Tibial nerve (tissue), 4 donors: ENCODE measurements at regions not wholly inside any gene's neighbourhood (a gene's known extent, or its start where the extent isn't known, plus 50 kb on each side); places are given as distances from the start of the nearest gene placed in this dataset.

Experiments used
- DNase-seq, 2 donors: peaks; one replicate each; pipeline ENCODE4 v3.0.0-alpha.2; 2019; ENCODE audit warnings: low spot score in 2 of 2
- H3K27ac ChIP-seq, 4 donors: fragments of 200-600 bp; sonication (generic) in 3 of 4; one replicate each; pipeline ENCODE4 v1.5.1; 2017 to 2019; ENCODE audit warnings: mild to moderate bottlenecking in 1 of 4
- H3K27me3 ChIP-seq, 2 donors: fragments of 200-600 bp; sonication (generic) in 1 of 2; one replicate each; pipeline versions ENCODE4 v1.5.1 to v1.6.0; 2017 to 2019
- H3K36me3 ChIP-seq, 3 donors: fragments of 200-600 bp; sonication (generic); one replicate each; pipeline ENCODE4 v1.5.1; 2018 to 2019
- H3K4me1 ChIP-seq, 4 donors: fragments of 200-600 bp; sonication (generic) in 3 of 4; one replicate each; pipeline ENCODE4 v1.5.1; 2017 to 2019
- H3K4me3 ChIP-seq, 4 donors: fragments of 200-600 bp; sonication (generic) in 3 of 4; one replicate each; pipeline ENCODE4 v1.5.1; 2017 to 2019; ENCODE audit warnings: mild to moderate bottlenecking in 1 of 4, moderate library complexity in 1 of 4
- H3K9me3 ChIP-seq, 4 donors: fragments of 200-600 bp; sonication (generic) in 3 of 4; one replicate each; pipeline ENCODE4 v1.5.1; 2017 to 2019
- CTCF ChIP-seq, 5 experiments: fragments of 200-600 bp in 3 of 5; fragments of 450-650 bp in 2 of 5; sonication (generic) in 3 of 5; IDR thresholded peaks; one replicate each; pipeline ENCODE4 v1.5.1; 2016 to 2019; ENCODE audit warnings: antibody characterized with exemption in 5 of 5, mild to moderate bottlenecking in 3 of 5, moderate library complexity in 2 of 5
- EP300 ChIP-seq, 2 donors: sonication (generic); formaldehyde crosslinking; IDR thresholded peaks; one replicate each; pipeline ENCODE4 v1.6.1; 2017; ENCODE audit warnings: antibody characterized with exemption in 2 of 2, mild to moderate bottlenecking in 1 of 2
- POLR2A ChIP-seq, 2 donors: fragments of 450-650 bp; IDR thresholded peaks; one replicate each; pipeline ENCODE4 v1.6.1; 2017; ENCODE audit warnings: antibody characterized with exemption in 2 of 2, mild to moderate bottlenecking in 2 of 2, moderate library complexity in 2 of 2
- WGBS, 2 donors: methylation state at CpG; one replicate each; pipeline ENCODE4 v1.1.5; 2018; 5-methylcytosine and 5-hydroxymethylcytosine counted together

- Histone ChIP-seq H3K4me3 (no peak overlapping the region), H3K4me1 (no peaks in the 10 kb centered on the region), H3K36me3 (no peaks in the 10 kb centered on the region), H3K27me3 (no peaks in the 10 kb centered on the region), H3K27ac (no peak overlapping the region), H3K9me3 (peaks cover 0 to 7% (median 0%) of the 10 kb centered on the region in 4 donors)
- no peak for DNase-seq
- no peak for TF ChIP-seq CTCF (IDR thresholded peaks at IDR 0.05)
- no peak for TF ChIP-seq POLR2A (IDR thresholded peaks at IDR 0.05)
- no peak for TF ChIP-seq EP300 (IDR thresholded peaks at IDR 0.05)
- 38 to 83% methylated on average over 1 of the region's 1 CpG for WGBS, 2 donors
Measured at GRCh38 chr4:16322183-16322582, 95.9 kb upstream of the TAPT1 start.

- DNase-seq, result no peak
- no peaks in the 10 kb centered on the region for H3K9me3 ChIP-seq
- no peaks in the 10 kb centered on the region for H3K4me1 ChIP-seq
- 63 to 71% methylated on average over 8 of the region's 8 CpGs for WGBS, 2 donors
- no peaks in the 10 kb centered on the region for H3K27me3 ChIP-seq
- H3K4me3 ChIP-seq, result no peak overlapping the region
- no peak for TF ChIP-seq EP300 (IDR thresholded peaks at IDR 0.05)
- H3K36me3 ChIP-seq, result no peaks in the 10 kb centered on the region
- no peak overlapping the region for H3K27ac ChIP-seq
Measured at GRCh38 chr4:16315456-16315855, 89.2 kb upstream of the TAPT1 start.

DNA sequence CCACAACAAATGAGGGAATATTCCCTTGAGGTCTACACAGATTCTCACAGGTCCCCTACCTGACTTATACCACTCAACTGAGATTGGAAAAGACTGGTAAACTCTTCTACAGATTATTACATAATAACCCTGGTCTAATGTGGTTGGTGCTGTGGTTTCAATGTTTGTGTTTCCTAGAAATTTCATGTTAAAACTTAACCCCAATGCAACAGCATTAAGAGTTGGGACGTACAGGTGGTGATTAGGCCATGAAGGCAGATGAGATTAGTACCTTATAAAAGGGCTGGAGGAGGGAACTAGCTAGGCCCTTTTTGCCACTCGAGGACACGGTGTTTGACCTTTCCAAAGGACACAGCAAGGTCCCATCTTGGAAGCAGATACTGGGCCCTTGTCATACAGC, 84.3 kb upstream of the TAPT1 start:
- no peaks in the 10 kb centered on the region for H3K36me3 ChIP-seq
- no peak for TF ChIP-seq CTCF (IDR thresholded peaks at IDR 0.05)
- TF ChIP-seq EP300 (IDR thresholded peaks at IDR 0.05), result no peak
- no peak for TF ChIP-seq POLR2A (IDR thresholded peaks at IDR 0.05)
- H3K4me3 ChIP-seq, result no peak overlapping the region
- DNase-seq, result no peak
- H3K4me1 ChIP-seq, result no peaks in the 10 kb centered on the region
- no peaks in the 10 kb centered on the region for H3K27me3 ChIP-seq
- 82 to 90% methylated on average over 3 of the region's 3 CpGs for WGBS, 2 donors
- H3K27ac ChIP-seq, result no peak overlapping the region
- no peaks in the 10 kb centered on the region for H3K9me3 ChIP-seq

DNA sequence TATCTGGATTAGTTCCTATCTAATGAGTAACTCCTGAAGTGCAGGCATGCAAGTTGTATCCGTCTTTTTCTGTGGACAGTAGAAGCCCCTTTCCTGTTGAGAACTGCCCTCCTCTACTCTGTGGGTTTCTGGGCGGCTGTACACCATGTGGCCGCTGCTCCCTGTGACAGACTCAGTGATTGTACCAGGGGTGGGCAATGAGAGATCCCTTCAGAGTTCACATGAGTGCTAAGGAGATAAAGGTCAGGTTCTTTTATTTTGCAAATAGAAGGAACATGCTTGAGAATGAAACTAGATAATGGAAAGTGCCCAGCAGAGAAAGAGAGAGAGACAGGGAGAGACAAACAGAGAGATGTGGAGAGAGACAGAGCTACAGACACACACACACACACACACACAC, 76.4 kb upstream of the TAPT1 start:
- no peak overlapping the region for H3K4me3 ChIP-seq
- H3K27me3 ChIP-seq, result no peaks in the 10 kb centered on the region
- WGBS, 2 donors, result 63 to 69% methylated on average over 3 of the region's 3 CpGs
- H3K4me1 ChIP-seq, result no peaks in the 10 kb centered on the region
- H3K9me3 ChIP-seq, result no peaks in the 10 kb centered on the region
- H3K27ac ChIP-seq, result no peak overlapping the region
- no peaks in the 10 kb centered on the region for H3K36me3 ChIP-seq
- TF ChIP-seq POLR2A (IDR thresholded peaks at IDR 0.05) (no peak), EP300 (IDR thresholded peaks at IDR 0.05) (no peak), CTCF (IDR thresholded peaks at IDR 0.05) (no peak)
- no peak for DNase-seq

DNA sequence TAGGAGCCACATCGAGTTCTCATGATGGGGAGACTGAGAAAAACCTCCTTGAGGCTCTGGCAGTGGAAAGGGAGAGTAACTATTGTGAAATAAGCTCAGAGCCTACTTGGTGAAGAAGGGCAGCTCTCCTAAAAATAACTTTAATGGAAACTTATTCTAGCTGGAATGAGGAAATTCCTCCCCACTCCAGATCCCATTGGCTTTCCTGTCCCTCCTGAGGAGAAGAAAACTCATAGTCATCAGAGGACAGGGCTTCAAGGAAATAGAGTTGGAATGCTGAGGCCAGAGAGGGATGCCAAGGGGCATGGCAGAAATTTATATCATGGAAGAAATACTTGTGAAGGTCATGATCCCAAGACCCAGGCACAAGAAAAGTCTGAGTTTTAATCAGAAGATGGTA, 70.7 kb upstream of the TAPT1 start:
- TF ChIP-seq CTCF (IDR thresholded peaks at IDR 0.05) (no peak), EP300 (IDR thresholded peaks at IDR 0.05) (no peak), POLR2A (IDR thresholded peaks at IDR 0.05) (no peak)
- no peak overlapping the region for H3K27ac ChIP-seq
- peaks cover 0 to 7% (median 0%) of the 10 kb centered on the region in 4 donors for H3K9me3 ChIP-seq
- no peaks in the 10 kb centered on the region for H3K4me1 ChIP-seq
- no peaks in the 10 kb centered on the region for H3K36me3 ChIP-seq
- 89 to 90% methylated on average over 1 of the region's 1 CpG for WGBS, 2 donors
- no peak overlapping the region for H3K4me3 ChIP-seq
- no peaks in the 10 kb centered on the region for H3K27me3 ChIP-seq
- no peak for DNase-seq

DNA sequence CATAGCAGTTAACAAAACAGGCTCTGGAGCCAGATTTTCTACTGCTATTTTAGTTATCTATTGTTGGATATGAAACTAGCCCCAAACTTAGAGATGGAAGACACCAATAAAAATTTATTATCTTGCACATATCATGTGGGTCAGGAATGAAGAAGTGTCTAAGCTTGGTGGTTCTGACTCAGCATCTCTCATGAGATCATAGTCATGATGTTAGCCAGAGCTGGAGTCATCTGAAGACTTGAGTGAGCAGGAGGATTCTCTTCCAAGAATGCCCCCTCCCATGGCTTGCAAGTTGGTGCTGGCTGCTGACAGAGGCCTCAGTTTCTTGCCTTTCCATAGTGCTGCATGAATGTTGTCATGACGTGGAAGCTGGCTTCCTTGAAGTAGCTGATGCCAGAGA, 68.2 kb upstream of the TAPT1 start:
- TF ChIP-seq EP300 (IDR thresholded peaks at IDR 0.05) (no peak), POLR2A (IDR thresholded peaks at IDR 0.05) (no peak), CTCF (IDR thresholded peaks at IDR 0.05) (no peak)

More for the DNA sequence above, 68.2 kb upstream of the TAPT1 start:
- H3K27ac ChIP-seq, result no peak overlapping the region
- no peaks in the 10 kb centered on the region for H3K36me3 ChIP-seq
- peaks cover 0 to 8% (median 0%) of the 10 kb centered on the region in 4 donors for H3K4me1 ChIP-seq
- peaks cover 0 to 7% (median 0%) of the 10 kb centered on the region in 4 donors for H3K9me3 ChIP-seq
- WGBS, 2 donors, result 74 to 79% methylated on average over 1 of the region's 1 CpG
- H3K27me3 ChIP-seq, result no peaks in the 10 kb centered on the region
- DNase-seq, result no peak
- H3K4me3 ChIP-seq, result no peak overlapping the region
